ENCODE measurements at regions not wholly inside any gene's neighbourhood (a gene's known extent, or its start where the extent isn't known, plus 50 kb on each side); places are given as distances from the start of the nearest gene placed in this dataset.
"Not testable (repeated sequence)": the region's sequence is repeated elsewhere in the genome, so short reads cannot be mapped to it uniquely, and the experiment has no call there.

DNA sequence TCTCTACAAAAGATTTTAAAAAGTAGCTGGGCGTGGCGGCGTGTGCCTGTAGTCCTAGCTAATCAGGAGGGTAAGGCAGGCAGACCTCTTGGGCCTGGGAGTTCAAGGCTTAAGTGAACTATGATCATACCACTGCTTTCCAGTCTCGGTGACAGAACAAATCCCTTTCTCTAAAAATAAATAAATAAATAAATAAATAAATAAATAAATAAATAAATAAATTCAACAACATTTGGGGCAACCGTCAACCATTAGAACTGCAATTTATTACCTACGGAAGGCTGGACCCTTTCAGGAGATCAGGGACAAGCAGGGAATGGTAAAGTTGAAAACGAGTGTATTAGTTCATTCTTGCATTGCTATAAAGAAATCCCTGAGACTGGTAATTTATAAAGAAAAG is 136.2 kb upstream of the USP9X start (continued):
- TF ChIP-seq, protein P1, sequence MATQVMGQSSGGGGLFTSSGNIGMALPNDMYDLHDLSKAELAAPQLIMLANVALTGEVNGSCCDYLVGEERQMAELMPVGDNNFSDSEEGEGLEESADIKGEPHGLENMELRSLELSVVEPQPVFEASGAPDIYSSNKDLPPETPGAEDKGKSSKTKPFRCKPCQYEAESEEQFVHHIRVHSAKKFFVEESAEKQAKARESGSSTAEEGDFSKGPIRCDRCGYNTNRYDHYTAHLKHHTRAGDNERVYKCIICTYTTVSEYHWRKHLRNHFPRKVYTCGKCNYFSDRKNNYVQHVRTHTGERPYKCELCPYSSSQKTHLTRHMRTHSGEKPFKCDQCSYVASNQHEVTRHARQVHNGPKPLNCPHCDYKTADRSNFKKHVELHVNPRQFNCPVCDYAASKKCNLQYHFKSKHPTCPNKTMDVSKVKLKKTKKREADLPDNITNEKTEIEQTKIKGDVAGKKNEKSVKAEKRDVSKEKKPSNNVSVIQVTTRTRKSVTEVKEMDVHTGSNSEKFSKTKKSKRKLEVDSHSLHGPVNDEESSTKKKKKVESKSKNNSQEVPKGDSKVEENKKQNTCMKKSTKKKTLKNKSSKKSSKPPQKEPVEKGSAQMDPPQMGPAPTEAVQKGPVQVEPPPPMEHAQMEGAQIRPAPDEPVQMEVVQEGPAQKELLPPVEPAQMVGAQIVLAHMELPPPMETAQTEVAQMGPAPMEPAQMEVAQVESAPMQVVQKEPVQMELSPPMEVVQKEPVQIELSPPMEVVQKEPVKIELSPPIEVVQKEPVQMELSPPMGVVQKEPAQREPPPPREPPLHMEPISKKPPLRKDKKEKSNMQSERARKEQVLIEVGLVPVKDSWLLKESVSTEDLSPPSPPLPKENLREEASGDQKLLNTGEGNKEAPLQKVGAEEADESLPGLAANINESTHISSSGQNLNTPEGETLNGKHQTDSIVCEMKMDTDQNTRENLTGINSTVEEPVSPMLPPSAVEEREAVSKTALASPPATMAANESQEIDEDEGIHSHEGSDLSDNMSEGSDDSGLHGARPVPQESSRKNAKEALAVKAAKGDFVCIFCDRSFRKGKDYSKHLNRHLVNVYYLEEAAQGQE (IDR thresholded peaks at IDR 0.05; ENCODE audit: low read depth, low read length): no peak
- TF ChIP-seq ELF1 (IDR thresholded peaks at IDR 0.05) (no peak), YY1 (IDR thresholded peaks at IDR 0.05; ENCODE audit: low read depth) (no peak)
- TF ChIP-seq, protein P2, sequence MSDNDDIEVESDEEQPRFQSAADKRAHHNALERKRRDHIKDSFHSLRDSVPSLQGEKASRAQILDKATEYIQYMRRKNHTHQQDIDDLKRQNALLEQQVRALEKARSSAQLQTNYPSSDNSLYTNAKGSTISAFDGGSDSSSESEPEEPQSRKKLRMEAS (IDR thresholded peaks at IDR 0.05; ENCODE audit: low read depth): no peak
- TF ChIP-seq, protein P3, sequence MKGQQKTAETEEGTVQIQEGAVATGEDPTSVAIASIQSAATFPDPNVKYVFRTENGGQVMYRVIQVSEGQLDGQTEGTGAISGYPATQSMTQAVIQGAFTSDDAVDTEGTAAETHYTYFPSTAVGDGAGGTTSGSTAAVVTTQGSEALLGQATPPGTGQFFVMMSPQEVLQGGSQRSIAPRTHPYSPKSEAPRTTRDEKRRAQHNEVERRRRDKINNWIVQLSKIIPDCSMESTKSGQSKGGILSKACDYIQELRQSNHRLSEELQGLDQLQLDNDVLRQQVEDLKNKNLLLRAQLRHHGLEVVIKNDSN (IDR thresholded peaks at IDR 0.05; ENCODE audit: borderline replicate concordance, low read depth): no peak

DNA sequence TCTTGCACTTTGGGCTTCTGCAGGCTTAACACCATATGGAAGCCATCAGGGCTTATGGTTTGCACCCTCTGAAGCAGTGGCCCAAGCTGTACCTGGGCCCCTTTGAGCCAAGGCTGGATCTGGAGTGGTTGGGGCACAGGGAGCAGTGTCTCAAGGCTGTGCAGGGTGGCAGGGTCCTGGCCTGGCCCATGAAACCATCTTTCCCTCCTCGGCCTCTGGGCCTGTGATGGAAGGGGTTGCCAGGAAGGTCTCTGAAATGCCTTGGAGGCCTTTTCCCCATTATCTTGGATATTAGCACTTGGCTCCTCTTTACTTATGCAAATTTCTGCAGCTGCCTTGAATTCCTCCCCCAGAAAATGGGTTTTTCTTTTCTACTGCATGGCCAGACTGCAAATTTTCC is 134.7 kb upstream of the USP9X start:
- no peak overlapping the region for H3K27ac ChIP-seq (ENCODE audit: low read depth in 2 of 2, low read length in 1 of 2)
- H3K4me1 ChIP-seq (ENCODE audit: control insufficient read depth in 1 of 2, insufficient read depth in 2 of 2, low read depth in 1 of 2, low read length in 1 of 2): no peaks in the 10 kb centered on the region
- no peaks in the 10 kb centered on the region for H4K20me1 ChIP-seq (ENCODE audit: insufficient read depth)
- H3K9me3 ChIP-seq: no peaks in the 10 kb centered on the region
- H3F3A ChIP-seq (replicated peaks; ENCODE audit: insufficient read depth): peaks cover 2% of the 10 kb centered on the region
- WGBS (ENCODE audit: low lambda C conversion rate): 40% methylated on average over 1 of the region's 1 CpG
- H2AFZ ChIP-seq (ENCODE audit: low read depth): no peak overlapping the region
- H3K4me3 ChIP-seq (ENCODE audit: low read depth in 2 of 2, low read length in 1 of 2): no peak overlapping the region
- no peak overlapping the region for H3K9ac ChIP-seq
- no peaks in the 10 kb centered on the region for H3K36me3 ChIP-seq (replicated peaks in 1 of 2; ENCODE audit: control insufficient read depth in 1 of 2, insufficient read depth in 2 of 2, low read length in 1 of 2)
- TF ChIP-seq ELF1 (IDR thresholded peaks at IDR 0.05): no peak
- no peak for TF ChIP-seq NFIC (IDR thresholded peaks at IDR 0.05; ENCODE audit: borderline replicate concordance)
- no peak for TF ChIP-seq RXRA (IDR thresholded peaks at IDR 0.05; ENCODE audit: borderline replicate concordance, low read depth)
- no peak for DNase-seq
- H3K4me2 ChIP-seq: no peak overlapping the region
- H3K79me2 ChIP-seq (ENCODE audit: insufficient read depth): no peaks in the 10 kb centered on the region
- CTCF ChIA-PET: no interaction called here
- no peaks in the 10 kb centered on the region for H3K9me2 ChIP-seq
- no peaks in the 10 kb centered on the region for H3K27me3 ChIP-seq (ENCODE audit: insufficient read depth)
- POLR2A ChIA-PET: no interaction called here

DNA sequence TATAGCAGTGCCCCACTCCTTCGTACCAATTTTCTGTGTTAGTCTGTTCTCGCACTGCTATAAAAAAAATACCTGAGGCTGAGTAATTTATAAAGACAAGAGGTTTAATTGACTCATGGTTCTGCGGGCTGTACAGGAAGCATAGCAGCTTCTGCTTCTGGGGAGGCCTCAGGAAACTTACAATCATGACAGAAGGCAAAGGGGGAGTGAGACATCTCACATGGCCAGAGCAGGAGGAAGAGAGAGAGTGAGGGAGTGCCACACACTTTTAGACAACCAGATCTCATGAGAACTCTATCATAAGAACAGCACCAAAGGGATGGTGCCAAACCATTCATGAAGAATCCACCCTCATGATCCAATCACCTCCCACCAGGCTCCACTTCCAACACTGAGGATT is 133.8 kb upstream of the USP9X start:
- H3K9ac ChIP-seq; H3K27me3 ChIP-seq (ENCODE audit: insufficient read depth); H3K4me1 ChIP-seq (ENCODE audit: control insufficient read depth in 1 of 2, insufficient read depth in 2 of 2, low read depth in 1 of 2, low read length in 1 of 2); CTCF ChIA-PET; DNase-seq; POLR2A ChIA-PET; H3K9me2 ChIP-seq; H3K27ac ChIP-seq (ENCODE audit: low read depth in 2 of 2, low read length in 1 of 2); H3K79me2 ChIP-seq (ENCODE audit: insufficient read depth); H3F3A ChIP-seq (replicated peaks; ENCODE audit: insufficient read depth); H2AFZ ChIP-seq (ENCODE audit: low read depth); H4K20me1 ChIP-seq (ENCODE audit: insufficient read depth); H3K4me2 ChIP-seq; H3K9me3 ChIP-seq; H3K36me3 ChIP-seq (replicated peaks in 1 of 2; ENCODE audit: control insufficient read depth in 1 of 2, insufficient read depth in 2 of 2, low read length in 1 of 2); H3K4me3 ChIP-seq (ENCODE audit: low read depth in 2 of 2, low read length in 1 of 2): not testable (repeated sequence)
- 51% methylated on average over 3 of the region's 3 CpGs for WGBS (ENCODE audit: low lambda C conversion rate)
